Mesenchymal stem cell (in vitro differentiated cells and primary cell): ENCODE measurements at regions not wholly inside any gene's neighbourhood (a gene's known extent, or its start where the extent isn't known, plus 50 kb on each side); places are given as distances from the start of the nearest gene placed in this dataset.

Experiments
- DNase-seq: peaks from one replicate; pipeline ENCODE4 v3.0.0-alpha.2; 2013
- H2AFZ ChIP-seq: one replicate; pipeline ENCODE4 v1.6.1; 2013; ENCODE audit warnings: low read depth, mild to moderate bottlenecking, control low read depth, inconsistent platforms, low read length, moderate library complexity
- H2AK5ac ChIP-seq: 2 replicates; pipeline ENCODE4 v1.6.1; 2013; ENCODE audit warnings: low read length, moderate library complexity, mild to moderate bottlenecking, inconsistent platforms; ENCODE audit not compliant: severe bottlenecking
- H2BK120ac ChIP-seq: one replicate; pipeline ENCODE4 v1.6.1; 2013; ENCODE audit warnings: low read depth, mild to moderate bottlenecking, inconsistent platforms, low read length, moderate library complexity
- H2BK12ac ChIP-seq, 2 experiments: one replicate each; pipeline ENCODE4 v1.6.1; 2013; ENCODE audit warnings: inconsistent platforms in 2 of 2, low read length in 2 of 2, mild to moderate bottlenecking in 2 of 2, moderate library complexity in 2 of 2, control low read depth in 1 of 2
- H2BK15ac ChIP-seq: one replicate; pipeline ENCODE4 v1.6.1; 2013; ENCODE audit warnings: mild to moderate bottlenecking, low read depth, inconsistent platforms; ENCODE audit not compliant: poor library complexity, severe bottlenecking
- H2BK5ac ChIP-seq: 2 replicates; pipeline ENCODE4 v1.6.1; 2013; ENCODE audit warnings: low read depth, mild to moderate bottlenecking, low read length, control low read depth, inconsistent platforms; ENCODE audit not compliant: poor library complexity, severe bottlenecking
- H3K14ac ChIP-seq, 2 experiments: one replicate each; pipeline ENCODE4 v1.6.1; 2013; ENCODE audit warnings: inconsistent platforms in 2 of 2, low read length in 2 of 2, control low read depth in 1 of 2, mild to moderate bottlenecking in 1 of 2, moderate library complexity in 1 of 2
- H3K18ac ChIP-seq, 2 experiments: one replicate each; pipeline ENCODE4 v1.6.1; 2013; ENCODE audit warnings: inconsistent platforms in 2 of 2, low read length in 2 of 2, control low read depth in 1 of 2, low read depth in 1 of 2, mild to moderate bottlenecking in 1 of 2
- H3K23ac ChIP-seq, 2 experiments: one replicate each; pipeline ENCODE4 v1.6.1; 2013; ENCODE audit warnings: inconsistent platforms in 2 of 2, low read length in 2 of 2, mild to moderate bottlenecking in 2 of 2, moderate library complexity in 2 of 2, control low read depth in 1 of 2
- H3K27ac ChIP-seq: 2 replicates; pipeline ENCODE4 v1.5.1; 2013; ENCODE audit warnings: mild to moderate bottlenecking, moderate library complexity, low read length, control low read depth, inconsistent platforms; ENCODE audit not compliant: poor library complexity, severe bottlenecking
- H3K27me3 ChIP-seq, 2 experiments: 2 replicates each; pipeline versions ENCODE4 v1.6.1 to v1.7.0; 2013; ENCODE audit warnings: low read length in 2 of 2, mild to moderate bottlenecking in 2 of 2, moderate library complexity in 2 of 2, control low read depth in 1 of 2, inconsistent platforms in 1 of 2; ENCODE audit not compliant: control insufficient read depth in 1 of 2, insufficient read depth in 1 of 2
- H3K36me3 ChIP-seq, 2 experiments: 2 replicates each; pipeline versions ENCODE4 v1.6.1 to v1.7.0; 2013; ENCODE audit warnings: low read length in 2 of 2, control low read depth in 1 of 2, inconsistent platforms in 1 of 2, low read depth in 1 of 2, mild to moderate bottlenecking in 1 of 2; ENCODE audit not compliant: insufficient read depth in 2 of 2, control insufficient read depth in 1 of 2
- H3K4ac ChIP-seq, 2 experiments: one replicate each; pipeline ENCODE4 v1.6.1; 2013; ENCODE audit warnings: inconsistent platforms in 2 of 2, low read length in 2 of 2, mild to moderate bottlenecking in 2 of 2, moderate library complexity in 2 of 2, control low read depth in 1 of 2, low read depth in 1 of 2
- H3K4me1 ChIP-seq: 2 replicates; pipeline ENCODE4 v1.6.1; 2013; ENCODE audit warnings: low read depth, low read length, control low read depth; ENCODE audit not compliant: control insufficient read depth, insufficient read depth
- H3K4me2 ChIP-seq: 2 replicates; pipeline ENCODE4 v1.6.1; 2013; ENCODE audit warnings: low read length, mild to moderate bottlenecking, inconsistent platforms; ENCODE audit not compliant: poor library complexity, severe bottlenecking
- H3K4me3 ChIP-seq, 2 experiments: 2 replicates each; pipeline versions ENCODE4 v1.5.1 to v1.7.0; 2013; ENCODE audit warnings: low read length in 2 of 2, mild to moderate bottlenecking in 2 of 2, control low read depth in 1 of 2, low read depth in 1 of 2; ENCODE audit not compliant: insufficient read depth in 1 of 2
- H3K79me1 ChIP-seq: replicated peaks from 2 replicates; pipeline ENCODE4 v1.6.1; 2013; ENCODE audit warnings: mild to moderate bottlenecking, control low read depth, low read length, inconsistent platforms; ENCODE audit not compliant: poor library complexity, severe bottlenecking
- H3K9ac ChIP-seq: 2 replicates; pipeline ENCODE4 v1.7.0; 2013; ENCODE audit warnings: mild to moderate bottlenecking, low read length, moderate library complexity
- H3K9me3 ChIP-seq: 2 replicates; pipeline ENCODE4 v1.7.0; 2013; ENCODE audit warnings: mild to moderate bottlenecking, low read length; ENCODE audit not compliant: control insufficient read depth
- H4K8ac ChIP-seq: one replicate; pipeline ENCODE4 v1.6.1; 2013; ENCODE audit warnings: inconsistent platforms, mild to moderate bottlenecking, low read length, moderate library complexity
- H4K91ac ChIP-seq: one replicate; pipeline ENCODE4 v1.6.1; 2013; ENCODE audit warnings: mild to moderate bottlenecking, low read length, inconsistent platforms
- WGBS: methylation state at CpG from one replicate; pipeline ENCODE4 v1.1.7; 2013; ENCODE audit warnings: mixed read lengths; 5-methylcytosine and 5-hydroxymethylcytosine counted together

GRCh38 chr1:36728846-36729245 is 246.1 kb upstream of the CSF3R start:
- H3K27me3 ChIP-seq = no peaks in the 10 kb centered on the region
- H3K4me1 ChIP-seq = no peaks in the 10 kb centered on the region
- no peak overlapping the region for H4K8ac ChIP-seq
- H3K36me3 ChIP-seq = no peaks in the 10 kb centered on the region
- H2BK5ac ChIP-seq = no peak overlapping the region
- H3K18ac ChIP-seq = no peak overlapping the region
- no peak overlapping the region for H2BK120ac ChIP-seq
- no peak overlapping the region for H4K91ac ChIP-seq
- H3K27ac ChIP-seq = no peak overlapping the region
- no peak for DNase-seq
- 74% methylated on average over 5 of the region's 6 CpGs for WGBS
- H3K4me2 ChIP-seq = no peak overlapping the region
- no peak overlapping the region for H2AFZ ChIP-seq
- no peak overlapping the region for H3K14ac ChIP-seq
- H3K4ac ChIP-seq = no peak overlapping the region
- no peak overlapping the region for H3K9ac ChIP-seq
- H2AK5ac ChIP-seq = no peak overlapping the region
- H3K79me1 ChIP-seq = no peaks in the 10 kb centered on the region
- H3K4me3 ChIP-seq = no peak overlapping the region
- H2BK15ac ChIP-seq = no peak overlapping the region
- no peak overlapping the region for H2BK12ac ChIP-seq
- no peak overlapping the region for H3K23ac ChIP-seq
- H3K9me3 ChIP-seq = no peaks in the 10 kb centered on the region

GRCh38 chr1:36728051-36728450 is 245.3 kb upstream of the CSF3R start:
- Histone ChIP-seq H2BK5ac (no peak overlapping the region), H3K4me2 (no peak overlapping the region), H3K4me1 (no peaks in the 10 kb centered on the region), H3K18ac (no peak overlapping the region), H3K36me3 (no peaks in the 10 kb centered on the region), H3K4me3 (no peak overlapping the region), H2BK15ac (no peak overlapping the region), H2BK12ac (no peak overlapping the region), H3K23ac (no peak overlapping the region), H3K4ac (no peak overlapping the region), H3K27me3 (no peaks in the 10 kb centered on the region), H3K27ac (no peak overlapping the region), H4K8ac (no peak overlapping the region), H3K79me1 (no peaks in the 10 kb centered on the region), H2AK5ac (no peak overlapping the region), H3K9me3 (no peaks in the 10 kb centered on the region), H4K91ac (no peak overlapping the region), H2AFZ (no peak overlapping the region), H2BK120ac (no peak overlapping the region), H3K9ac (no peak overlapping the region), H3K14ac (no peak overlapping the region)
- 84% methylated on average over 5 of the region's 8 CpGs for WGBS
- DNase-seq = no peak

GRCh38 chr1:36725151-36725550 is 242.4 kb upstream of the CSF3R start:
- H3K4me2 ChIP-seq = no peak overlapping the region
- no peaks in the 10 kb centered on the region for H3K79me1 ChIP-seq
- H2BK5ac ChIP-seq = no peak overlapping the region
- H3K9me3 ChIP-seq = no peaks in the 10 kb centered on the region
- peaks cover 0 to 8% of the 10 kb centered on the region in 2 experiments for H3K27me3 ChIP-seq
- H3K9ac ChIP-seq = no peak overlapping the region
- no peak overlapping the region for H3K27ac ChIP-seq
- no peak overlapping the region for H3K18ac ChIP-seq
- H2BK15ac ChIP-seq = no peak overlapping the region
- 62% methylated on average over 2 of the region's 3 CpGs for WGBS
- H2AFZ ChIP-seq = no peak overlapping the region
- DNase-seq = no peak
- no peak overlapping the region for H3K23ac ChIP-seq
- no peak overlapping the region for H3K4ac ChIP-seq
- no peak overlapping the region for H2AK5ac ChIP-seq
- no peak overlapping the region for H2BK120ac ChIP-seq
- H3K4me3 ChIP-seq = no peak overlapping the region
- H3K4me1 ChIP-seq = no peaks in the 10 kb centered on the region
- H2BK12ac ChIP-seq = no peak overlapping the region
- H4K8ac ChIP-seq = no peak overlapping the region
- H3K36me3 ChIP-seq = no peaks in the 10 kb centered on the region
- no peak overlapping the region for H4K91ac ChIP-seq
- no peak overlapping the region for H3K14ac ChIP-seq

GRCh38 chr1:36723813-36724212 is 241.1 kb upstream of the CSF3R start:
- Histone ChIP-seq H3K14ac (no peak overlapping the region), H2BK120ac (no peak overlapping the region), H3K27ac (no peak overlapping the region), H3K27me3 (peaks cover 0 to 8% of the 10 kb centered on the region in 2 experiments), H4K8ac (no peak overlapping the region), H2BK15ac (no peak overlapping the region), H2AK5ac (no peak overlapping the region), H2BK5ac (no peak overlapping the region), H2AFZ (no peak overlapping the region), H4K91ac (no peak overlapping the region), H3K9me3 (no peaks in the 10 kb centered on the region), H3K79me1 (no peaks in the 10 kb centered on the region), H3K4me3 (no peak overlapping the region), H3K36me3 (no peaks in the 10 kb centered on the region), H3K23ac (no peak overlapping the region), H3K9ac (no peak overlapping the region), H3K18ac (no peak overlapping the region), H3K4me2 (no peak overlapping the region), H2BK12ac (no peak overlapping the region), H3K4me1 (no peaks in the 10 kb centered on the region), H3K4ac (no peak overlapping the region)
- 35% methylated on average over 1 of the region's 1 CpG for WGBS
- DNase-seq = no peak
